Activated naive CD4-positive, alpha-beta T cell (primary cell): ENCODE measurements at regions not wholly inside any gene's neighbourhood (a gene's known extent, or its start where the extent isn't known, plus 50 kb on each side); places are given as distances from the start of the nearest gene placed in this dataset.

Source experiments
- DNase-seq, 4 experiments: peaks; one replicate each; lab custom pipeline; 2025; lab: John Stamatoyannopoulos, UW

GRCh38 chr13:22235285-22235949 is 564.5 kb downstream of the FGF9 start:
- peak in 2 of 4 experiments; percentile 4 for DNase-seq

- no peak for DNase-seq
Measured at GRCh38 chr13:22235950-22236290, 565.0 kb downstream of the FGF9 start.

- DNase-seq = no peak
Measured at GRCh38 chr13:22238269-22238668, 567.4 kb downstream of the FGF9 start.

DNA sequence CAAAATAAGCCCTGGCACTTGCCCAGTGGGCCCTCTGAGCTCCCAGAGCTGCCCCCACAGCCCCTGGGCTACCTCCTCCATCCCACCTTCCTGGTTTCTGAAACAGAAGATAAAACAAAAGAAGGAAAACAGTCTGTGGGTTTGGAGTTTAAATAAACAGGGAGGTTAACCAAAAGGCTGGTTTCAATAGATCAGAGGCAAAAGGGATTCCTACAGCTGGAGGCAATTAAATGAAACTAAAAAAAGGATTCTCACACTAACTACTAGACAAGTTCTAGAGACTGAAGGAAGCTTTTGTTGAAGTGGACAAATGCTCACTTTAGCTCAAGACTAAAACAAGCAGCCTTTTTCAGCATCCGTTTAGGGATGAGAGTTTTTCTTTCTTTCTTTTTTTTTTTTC is 569.8 kb downstream of the FGF9 start:
- DNase-seq = no peak

- DNase-seq = no peak
Measured at GRCh38 chr13:22243469-22244163, 572.7 kb downstream of the FGF9 start.

- no peak for DNase-seq
Measured at GRCh38 chr13:22252281-22252830, 581.5 kb downstream of the FGF9 start.

DNA sequence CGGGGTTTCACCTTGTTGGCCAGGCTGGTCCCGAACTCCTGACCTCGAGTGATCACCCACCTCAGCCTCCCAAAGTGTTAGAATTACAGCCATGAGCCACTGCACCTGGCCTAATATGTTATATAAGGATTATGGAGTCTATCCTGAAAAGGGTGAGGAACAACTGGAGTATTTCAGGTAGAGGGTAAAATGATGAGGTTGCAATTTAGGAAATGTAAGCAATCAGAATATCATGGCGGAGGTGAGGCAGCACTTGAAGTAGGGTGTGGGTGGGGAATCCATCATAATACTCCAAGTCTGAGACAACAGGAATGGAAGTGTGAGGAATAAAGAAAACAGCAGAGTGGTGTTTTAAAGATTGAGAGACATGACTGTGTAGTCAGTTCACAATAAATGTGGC is 582.2 kb downstream of the FGF9 start:
- no peak for DNase-seq

DNA sequence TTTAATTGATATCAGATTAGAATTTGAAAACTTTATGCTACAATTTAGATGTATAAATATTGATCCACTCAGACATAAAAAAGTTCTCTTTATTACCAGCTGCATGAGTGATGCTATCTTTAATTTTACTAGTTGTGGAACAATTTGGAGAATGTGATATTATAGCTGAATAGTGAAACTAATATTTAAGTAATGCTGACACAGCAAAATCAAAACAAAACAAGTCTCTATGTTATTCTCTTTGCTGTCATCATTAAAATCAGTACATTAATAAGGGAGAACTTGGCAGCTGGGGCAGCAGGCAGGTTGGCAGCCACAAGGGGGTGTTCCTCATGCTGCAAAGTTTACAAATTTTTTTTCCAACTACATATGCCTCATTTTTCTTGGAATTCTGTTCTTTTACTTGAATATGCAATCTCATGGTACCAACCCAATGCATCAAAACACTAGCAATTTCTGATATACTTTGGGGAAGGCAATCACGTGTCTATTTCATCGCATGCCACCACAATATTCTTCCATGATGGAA is 585.3 kb downstream of the FGF9 start:
- no peak for DNase-seq

- DNase-seq = no peak
Measured at GRCh38 chr13:22262001-22262885, 591.4 kb downstream of the FGF9 start.

DNA sequence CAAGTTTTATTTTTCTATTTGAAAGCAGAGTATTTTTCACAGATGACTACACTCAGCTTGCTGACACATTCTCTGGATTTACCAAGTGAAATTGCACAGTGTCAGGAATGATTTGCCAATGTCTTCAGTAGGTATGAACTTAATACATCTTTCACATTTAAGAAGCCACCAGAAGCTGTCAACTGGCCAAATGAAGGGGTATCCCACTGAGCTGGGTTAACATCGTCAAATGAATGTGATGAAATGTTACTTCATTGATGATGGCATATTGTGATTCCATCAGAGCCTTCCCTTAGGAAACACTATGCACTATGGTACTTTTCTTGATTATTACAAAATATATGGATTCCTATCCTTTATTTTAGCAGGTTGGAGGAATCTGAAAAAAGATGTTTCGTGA is 592.3 kb downstream of the FGF9 start:
- no peak for DNase-seq

GRCh38 chr13:22265563-22265962 is 594.7 kb downstream of the FGF9 start:
- DNase-seq = no peak

DNA sequence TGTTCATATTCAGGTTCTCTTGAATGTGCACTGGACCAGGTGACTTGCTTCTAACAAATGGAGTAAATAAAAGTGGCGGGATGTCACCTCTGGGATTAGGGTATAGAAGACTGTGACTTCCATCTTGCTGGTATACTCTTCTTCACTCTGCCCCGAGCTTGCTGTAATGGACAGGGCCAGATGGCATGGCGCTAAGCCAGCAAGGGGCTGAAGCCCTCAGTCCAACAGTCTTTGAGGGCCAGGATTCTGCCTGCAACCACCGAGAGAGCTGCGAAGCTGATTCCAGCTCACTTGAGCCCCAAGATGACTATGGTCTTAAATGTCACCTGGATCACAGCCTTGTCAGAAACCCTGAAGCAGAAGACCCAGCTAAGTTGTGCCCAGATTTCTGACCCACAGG is 600.0 kb downstream of the FGF9 start:
- no peak for DNase-seq

GRCh38 chr13:22271903-22272302 is 601.0 kb downstream of the FGF9 start:
- DNase-seq = no peak

DNA sequence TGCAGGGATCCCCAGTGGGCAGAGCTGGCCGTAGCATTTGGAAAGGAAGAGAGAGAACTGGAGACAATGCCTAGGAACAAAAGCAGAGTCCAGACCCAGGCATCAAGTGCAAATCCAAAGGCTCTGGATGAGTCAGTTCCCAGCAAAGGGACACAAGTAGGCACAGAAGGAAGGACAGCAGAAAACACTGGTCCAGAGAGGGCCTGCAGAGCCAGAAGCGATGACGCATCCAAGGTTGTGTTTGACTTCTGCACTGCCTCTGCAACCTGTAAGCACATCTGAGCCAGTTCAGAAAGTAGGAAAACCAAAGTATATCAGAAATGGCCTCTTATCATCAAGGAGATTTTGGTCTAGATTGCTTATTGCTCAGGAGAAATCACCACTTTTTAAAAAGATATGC is 604.5 kb downstream of the FGF9 start:
- DNase-seq = no peak

- DNase-seq = no peak
Measured at GRCh38 chr13:22276616-22277015, 605.7 kb downstream of the FGF9 start.

- peak; percentile 3 to 56 (median 24) for DNase-seq
Measured at GRCh38 chr13:22278336-22278929, 607.6 kb downstream of the FGF9 start.

DNA sequence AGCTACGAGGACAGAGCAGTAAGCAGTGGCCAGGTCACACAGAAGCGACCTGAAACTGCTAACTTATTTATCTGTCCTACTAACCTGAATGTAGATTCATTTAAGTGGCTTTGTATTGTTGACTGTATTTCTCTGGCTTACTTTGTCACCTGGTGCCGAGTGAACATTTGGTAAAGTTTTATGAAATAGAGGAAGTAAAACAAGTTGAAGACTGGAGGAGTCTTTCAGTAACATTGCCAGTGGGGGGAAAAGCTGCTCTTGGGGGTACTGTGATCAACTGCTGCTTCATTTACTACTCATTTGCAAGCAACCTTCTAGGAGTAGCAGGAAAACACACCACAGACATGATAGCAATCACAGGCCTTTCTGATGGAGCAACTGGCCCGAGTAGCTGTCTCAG is 615.0 kb downstream of the FGF9 start:
- no peak for DNase-seq

DNA sequence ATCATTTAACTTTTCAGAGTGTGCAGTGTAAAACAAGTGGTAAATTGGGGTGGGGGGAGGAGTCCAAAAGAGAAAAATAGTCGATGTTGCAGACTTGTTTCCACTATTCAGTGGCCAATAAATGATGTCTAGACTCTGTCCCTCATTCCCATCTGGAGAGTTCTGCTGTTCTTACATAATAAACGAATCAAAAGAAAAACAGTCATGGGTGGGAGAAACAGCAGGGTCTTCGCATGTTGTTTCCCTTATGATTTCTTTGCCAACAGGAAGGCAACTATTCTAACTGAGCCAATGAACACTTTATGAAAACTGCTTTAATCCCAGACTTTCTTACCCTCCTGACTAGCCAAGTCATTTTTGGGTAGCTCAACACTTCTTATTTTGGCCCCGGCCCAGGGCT is 615.5 kb downstream of the FGF9 start:
- DNase-seq = no peak

DNA sequence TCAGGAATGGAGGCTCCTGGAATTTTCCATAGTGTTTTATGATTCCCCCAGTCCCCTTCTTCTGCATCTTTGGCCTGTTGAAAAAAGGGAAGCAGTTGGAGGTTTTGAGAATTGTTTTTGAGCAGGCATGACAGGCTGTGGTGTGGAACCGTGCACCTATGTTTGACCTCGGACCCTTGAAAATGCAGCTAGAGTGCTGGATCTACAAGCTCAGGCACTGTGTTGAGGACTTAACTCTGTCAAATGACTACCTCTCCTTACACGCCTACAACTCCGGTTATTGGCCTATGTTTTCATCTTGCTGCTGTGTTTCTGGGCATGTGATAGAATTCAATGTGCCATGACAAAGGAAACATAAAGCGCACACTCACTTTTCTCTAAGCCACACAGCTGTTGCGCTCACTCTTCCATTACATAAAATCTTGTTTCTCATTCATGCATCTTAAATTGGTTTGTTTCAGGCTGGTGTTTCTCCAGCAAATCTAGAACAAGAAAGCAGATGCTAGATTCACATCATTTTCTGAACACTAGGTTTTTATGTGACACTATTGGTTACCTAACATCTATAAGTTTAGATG is 616.6 kb downstream of the FGF9 start:
- DNase-seq = no peak

DNA sequence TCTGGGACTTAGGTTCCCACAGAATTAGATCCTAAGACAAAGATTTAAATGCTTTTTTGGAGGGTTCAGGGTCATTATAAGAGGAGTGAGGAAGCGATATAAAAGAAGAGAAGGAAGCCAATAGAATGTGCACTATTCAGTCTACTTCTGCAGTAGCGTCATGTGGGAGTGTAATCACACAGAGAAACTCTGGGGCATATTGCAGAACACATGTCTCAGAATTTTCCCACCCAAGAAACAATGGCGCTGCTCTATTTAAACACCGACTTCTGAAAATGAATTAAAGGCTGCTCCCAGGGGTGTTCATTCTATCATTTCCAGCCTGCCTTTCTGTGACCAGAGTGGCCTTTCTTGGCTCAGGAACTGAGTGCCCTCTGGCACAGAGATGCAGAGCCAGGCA is 617.6 kb downstream of the FGF9 start:
- DNase-seq = no peak

DNA sequence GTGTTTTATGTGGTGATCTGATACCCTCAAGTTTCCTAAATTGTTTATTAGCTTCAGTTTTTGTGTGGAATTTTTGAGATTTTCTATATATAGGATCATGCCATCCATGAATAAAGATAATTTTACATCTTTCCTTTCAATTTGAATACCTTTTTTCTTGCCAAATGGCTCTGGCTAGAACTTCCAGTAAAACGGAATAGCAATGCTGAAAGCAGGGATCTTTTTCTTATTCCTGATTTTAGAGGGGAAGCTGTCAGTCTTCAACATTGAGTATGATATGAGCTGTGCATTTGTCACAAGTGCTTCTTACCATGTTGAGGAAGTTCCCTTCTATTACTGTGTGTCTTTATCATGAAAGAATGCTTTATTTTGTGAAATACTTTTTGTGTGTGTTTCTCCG is 618.8 kb downstream of the FGF9 start:
- no peak for DNase-seq

GRCh38 chr13:22298530-22298929 is 627.7 kb downstream of the FGF9 start:
- DNase-seq = no peak
